HG02852 (cell line): ENCODE measurements at regions not wholly inside any gene's neighbourhood (a gene's known extent, or its start where the extent isn't known, plus 50 kb on each side); places are given as distances from the start of the nearest gene placed in this dataset.
"Not testable (repeated sequence)": the region's sequence is repeated elsewhere in the genome, so short reads cannot be mapped to it uniquely, and the experiment has no call there.

Experiments
- ATAC-seq: cut with Tn5 transposase; IDR thresholded peaks from one replicate; pipeline ENCODE4 v1.9.1; 2021; ENCODE audit warnings: mild to moderate bottlenecking, moderate library complexity; ENCODE audit not compliant: unreplicated experiment

- ATAC-seq: no peak
Observed at GRCh38 chr9:24899463-24899862, 353.8 kb upstream of the IZUMO3 start.

DNA sequence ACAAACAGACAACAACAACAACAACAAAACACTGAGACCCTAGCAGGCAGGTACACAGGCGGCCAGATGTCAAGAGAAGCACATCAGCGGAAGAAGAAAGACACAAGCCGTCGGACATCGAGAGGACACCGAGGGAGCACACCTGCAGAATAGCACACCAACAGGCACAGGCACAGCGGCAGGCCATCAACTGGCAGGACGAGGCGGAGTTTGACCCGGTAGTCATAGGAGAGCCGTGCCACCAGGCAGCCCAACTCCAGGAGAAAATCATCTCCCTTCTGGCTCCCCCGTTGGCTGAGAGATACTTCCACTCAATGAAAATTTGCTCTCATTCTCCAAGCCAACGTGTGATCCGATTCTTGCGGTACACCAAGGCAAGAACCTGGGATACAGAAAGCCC, 352.1 kb upstream of the IZUMO3 start:
- no peak for ATAC-seq

GRCh38 chr9:24881361-24881760, 335.7 kb upstream of the IZUMO3 start:
- ATAC-seq: no peak

DNA sequence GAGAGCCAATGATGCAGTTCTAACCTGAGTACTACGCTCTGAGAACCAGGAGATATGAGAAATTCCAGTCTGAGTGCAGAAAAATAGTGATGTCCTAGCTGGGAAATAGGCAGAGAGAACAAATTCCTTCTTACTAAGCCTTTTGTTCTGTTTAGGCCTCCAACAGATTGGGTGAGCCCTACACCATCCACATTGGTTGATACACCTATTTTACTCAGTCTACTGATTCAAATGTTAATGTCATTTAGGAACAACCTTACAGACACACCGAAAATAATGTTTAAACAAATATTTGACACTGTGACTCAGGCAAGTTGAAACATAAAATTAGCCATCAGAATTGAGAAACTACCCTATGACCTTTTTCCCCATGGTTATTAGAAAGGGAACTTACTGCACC, 333.9 kb upstream of the IZUMO3 start:
- ATAC-seq: no peak

GRCh38 chr9:24856601-24857000, 310.9 kb upstream of the IZUMO3 start:
- not testable (repeated sequence) for ATAC-seq

GRCh38 chr9:24846248-24846912, 300.7 kb upstream of the IZUMO3 start:
- peak; percentile 76 for ATAC-seq

- no peak for ATAC-seq
Observed at GRCh38 chr9:24844217-24844616, 298.5 kb upstream of the IZUMO3 start.

GRCh38 chr9:24841993-24842392, 296.3 kb upstream of the IZUMO3 start:
- no peak for ATAC-seq

- no peak for ATAC-seq
Observed at GRCh38 chr9:24832307-24832706, 286.6 kb upstream of the IZUMO3 start.

GRCh38 chr9:24828687-24829086, 283.0 kb upstream of the IZUMO3 start:
- ATAC-seq: no peak

GRCh38 chr9:24824607-24825006, 278.9 kb upstream of the IZUMO3 start:
- no peak for ATAC-seq

GRCh38 chr9:24820196-24820595, 274.5 kb upstream of the IZUMO3 start:
- ATAC-seq: no peak

DNA sequence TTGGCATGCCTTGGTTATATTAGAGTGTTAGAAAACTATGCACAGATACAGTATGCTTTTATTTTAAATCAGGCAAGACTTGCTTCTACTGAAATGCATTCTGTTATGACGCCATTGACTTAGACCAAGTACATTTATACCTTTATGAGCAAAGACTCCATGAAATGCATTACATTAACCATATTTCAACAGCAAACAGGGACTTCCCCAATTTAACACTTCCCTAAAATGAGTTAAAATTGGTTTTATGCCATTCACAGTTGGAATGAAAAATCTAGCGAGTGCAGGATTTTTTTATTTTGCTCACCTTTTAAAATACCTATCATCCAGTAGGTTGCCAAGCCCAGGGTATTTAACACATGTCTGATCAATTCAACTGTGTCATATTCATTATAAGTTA, 272.1 kb upstream of the IZUMO3 start:
- no peak for ATAC-seq

- no peak for ATAC-seq
Observed at GRCh38 chr9:24816006-24816405, 270.3 kb upstream of the IZUMO3 start.

DNA sequence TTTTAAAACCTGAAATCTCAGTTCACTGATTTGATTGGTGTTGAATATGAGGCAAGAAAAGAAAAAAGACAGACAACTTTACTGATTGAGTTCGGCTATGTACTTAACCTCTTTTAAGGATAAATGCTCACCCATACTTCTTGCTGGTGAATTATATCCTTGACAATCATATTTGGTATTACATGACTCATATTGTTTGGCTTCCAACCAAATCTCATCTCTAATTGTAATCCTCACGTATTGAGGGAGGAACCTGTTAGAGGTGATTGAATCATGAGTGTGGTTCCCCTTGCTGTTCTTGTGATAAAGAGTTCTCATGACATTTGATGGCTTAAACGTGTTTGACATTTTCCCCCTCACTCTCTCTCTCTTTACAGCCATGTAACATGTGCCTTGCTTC, 255.6 kb upstream of the IZUMO3 start:
- ATAC-seq: no peak

- no peak for ATAC-seq
Observed at GRCh38 chr9:24793787-24794186, 248.1 kb upstream of the IZUMO3 start.

GRCh38 chr9:24776226-24776625, 230.5 kb upstream of the IZUMO3 start:
- ATAC-seq: no peak

DNA sequence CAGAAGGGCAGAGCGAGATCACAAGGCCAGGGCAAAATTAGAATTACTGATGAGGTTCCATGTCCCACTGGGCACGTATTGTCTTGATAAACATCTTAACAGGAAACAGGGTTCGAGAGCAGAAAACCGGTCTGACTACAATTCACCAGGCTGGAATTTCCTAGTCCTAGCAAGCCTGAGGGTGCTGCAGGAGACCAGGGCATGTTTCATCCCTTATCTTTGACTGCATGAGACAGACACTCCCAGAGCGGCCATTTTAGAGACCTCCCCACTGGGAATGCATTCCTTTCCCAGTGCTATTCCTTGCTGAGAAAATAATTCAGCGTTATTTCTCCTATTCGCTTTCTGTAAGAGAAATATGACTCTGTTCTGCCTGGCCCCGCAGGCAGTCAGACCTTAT, 228.5 kb upstream of the IZUMO3 start:
- ATAC-seq: not testable (repeated sequence)

DNA sequence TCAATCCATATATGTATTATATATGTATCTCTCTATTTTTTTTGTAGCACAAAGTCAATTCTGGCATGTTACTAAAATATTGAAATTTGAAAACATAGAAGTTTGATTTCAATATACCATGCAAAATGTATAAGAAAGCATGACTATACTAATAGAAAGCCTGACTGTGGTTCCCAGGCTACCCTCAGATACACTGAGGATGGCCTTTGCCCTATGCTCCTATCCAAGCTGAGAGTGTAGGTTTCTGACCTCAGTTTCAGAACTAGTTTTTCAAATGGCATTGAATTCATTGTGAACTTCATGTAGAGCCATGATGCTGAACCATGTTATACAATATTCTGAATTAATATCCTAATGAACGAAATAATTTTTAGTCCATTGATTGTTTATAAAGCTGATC, 220.4 kb upstream of the IZUMO3 start:
- ATAC-seq: no peak

DNA sequence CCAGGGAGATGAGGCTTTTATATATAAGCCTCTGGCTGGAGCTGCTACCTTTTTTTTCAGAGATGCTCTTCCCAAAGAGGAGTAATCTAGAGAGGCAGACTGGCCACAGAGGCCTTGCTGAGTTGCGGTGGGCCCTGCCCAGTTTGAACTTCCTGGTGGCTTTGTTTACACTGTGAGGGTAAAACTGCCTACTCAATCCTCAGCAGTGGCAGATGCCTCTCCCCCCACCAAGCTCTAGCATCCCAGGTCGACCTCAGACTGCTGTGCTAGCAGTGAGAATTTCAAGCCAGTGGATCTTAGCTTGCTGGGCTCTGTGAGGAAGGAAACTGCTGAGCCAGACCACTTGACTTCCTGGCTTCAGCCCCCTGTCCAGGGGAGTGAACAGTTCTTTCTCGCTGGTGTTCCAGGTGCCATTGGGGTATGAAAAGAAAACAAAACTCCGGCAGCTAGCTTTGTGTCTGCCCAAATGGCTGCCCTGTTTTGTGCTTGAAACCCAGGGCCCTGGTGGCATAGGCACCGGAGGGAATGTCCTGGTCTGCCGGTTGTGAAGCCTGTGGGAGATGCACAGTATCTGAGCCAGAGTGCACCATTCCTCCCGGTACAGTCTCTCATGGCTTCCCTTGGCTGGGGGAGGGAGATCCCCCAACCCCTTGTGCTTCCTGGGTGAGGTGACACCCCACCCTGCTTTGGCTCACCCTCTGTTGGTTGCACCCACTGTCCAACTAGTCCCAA, 219.5 kb upstream of the IZUMO3 start:
- ATAC-seq: no peak

GRCh38 chr9:24738421-24738961, 192.8 kb upstream of the IZUMO3 start:
- no peak for ATAC-seq

DNA sequence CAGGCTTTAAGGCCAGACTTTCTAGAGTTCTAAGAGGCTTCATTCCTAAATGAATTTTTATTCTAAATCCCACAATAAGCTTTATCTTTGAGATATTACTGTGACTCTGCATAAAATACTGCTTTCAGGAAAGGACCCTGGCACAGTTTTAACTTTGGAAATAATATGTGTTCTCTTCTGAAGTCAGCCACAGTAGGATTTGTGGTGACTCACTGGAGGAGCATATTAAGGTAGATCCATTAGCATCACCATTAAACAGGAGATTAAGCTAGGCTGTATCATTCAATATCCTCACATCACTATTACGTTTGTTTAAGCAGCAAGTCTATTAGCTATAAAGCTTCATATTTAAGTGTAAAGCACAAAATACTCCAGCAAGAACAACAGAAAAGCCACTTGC, 186.1 kb upstream of the IZUMO3 start:
- ATAC-seq: no peak
